BLaER1 treated with 17β-estradiol and CSF1 and Interleukin-3, amounts not matched to agents 10 nM and 100 nM (cell line): ENCODE measurements at regions not wholly inside any gene's neighbourhood (a gene's known extent, or its start where the extent isn't known, plus 50 kb on each side); places are given as distances from the start of the nearest gene placed in this dataset.
A peak's percentile ranks its signal among the peaks of the same experiment; 100 is the strongest.

ENCODE experiments used
- H3K27ac ChIP-seq, 11 experiments: shearing (Covaris generic); formaldehyde crosslinking; 2 replicates each; pipeline ENCODE4 v1.8.1; 2022
- H3K27me3 ChIP-seq, 11 experiments: shearing (Covaris generic); formaldehyde crosslinking; 2 replicates each; pipeline ENCODE4 v1.8.1; 2022
- H3K36me3 ChIP-seq, 11 experiments: shearing (Covaris generic); formaldehyde crosslinking; 2 replicates each; pipeline ENCODE4 v1.8.1; 2022
- H3K4me1 ChIP-seq, 10 experiments: shearing (Covaris generic); formaldehyde crosslinking; 2 replicates each; pipeline ENCODE4 v1.8.1; 2022
- H3K4me2 ChIP-seq, 11 experiments: shearing (Covaris generic); formaldehyde crosslinking; 2 replicates each; pipeline ENCODE4 v1.8.1; 2022
- H3K4me3 ChIP-seq, 10 experiments: shearing (Covaris generic); formaldehyde crosslinking; 2 replicates each; pipeline ENCODE4 v1.8.1; 2022
- H3K9ac ChIP-seq, 11 experiments: shearing (Covaris generic); formaldehyde crosslinking; 2 replicates each; pipeline ENCODE4 v1.8.1; 2022
- H3K9me3 ChIP-seq, 11 experiments: shearing (Covaris generic); formaldehyde crosslinking; replicated peaks in 1 of 11; 2 replicates each; pipeline ENCODE4 v1.8.1; 2022
- H4K20me1 ChIP-seq, 11 experiments: shearing (Covaris generic); formaldehyde crosslinking; 2 replicates each; pipeline ENCODE4 v1.8.1; 2022
- Cebpa-rat ChIP-seq, 11 experiments: shearing (Covaris generic); IDR thresholded peaks; 2 replicates each; pipeline ENCODE4 v1.8.1; 2022

DNA sequence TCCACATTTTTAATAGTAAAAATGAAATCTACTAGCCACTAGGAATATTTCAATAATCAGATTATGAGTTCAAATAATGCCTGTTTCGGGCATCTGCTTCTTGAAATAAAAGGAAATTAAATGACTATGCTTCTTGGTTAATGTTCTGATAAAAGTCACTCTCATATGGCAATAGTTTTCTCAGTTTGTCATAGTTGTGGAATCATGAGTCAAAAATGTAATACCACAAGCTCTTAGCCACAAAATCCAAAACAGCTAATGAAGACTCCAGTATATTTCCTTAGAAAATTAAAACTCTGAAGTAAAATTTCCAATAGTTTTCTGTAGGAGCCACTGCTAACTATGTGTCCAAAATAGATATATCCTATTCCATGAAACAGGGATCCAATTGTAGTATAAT, 676.3 kb upstream of the CDH8 start:
- H3K4me1 ChIP-seq, result no peaks in the 10 kb centered on the region
- no peaks in the 10 kb centered on the region for H3K36me3 ChIP-seq
- H3K4me3 ChIP-seq, result no peak overlapping the region
- H3K9ac ChIP-seq, result no peak overlapping the region
- peaks cover 0 to 3% (median 0%) of the 10 kb centered on the region in 11 experiments; a peak in 1 of 22 replicates for H3K9me3 ChIP-seq
- H3K4me2 ChIP-seq, result no peak overlapping the region
- H4K20me1 ChIP-seq, result no peaks in the 10 kb centered on the region
- no peaks in the 10 kb centered on the region for H3K27me3 ChIP-seq
- H3K27ac ChIP-seq, result no peak overlapping the region
- TF ChIP-seq Cebpa-rat (IDR thresholded peaks at IDR 0.05), result no peak

GRCh38 chr16:62711797-62712196, 675.6 kb upstream of the CDH8 start:
- H3K4me1 ChIP-seq, result no peaks in the 10 kb centered on the region
- H3K27me3 ChIP-seq, result no peaks in the 10 kb centered on the region
- H3K4me3 ChIP-seq, result no peak overlapping the region
- TF ChIP-seq Cebpa-rat (IDR thresholded peaks at IDR 0.05), result no peak
- no peak overlapping the region for H3K9ac ChIP-seq
- H3K36me3 ChIP-seq, result no peaks in the 10 kb centered on the region
- H3K27ac ChIP-seq, result no peak overlapping the region
- H3K9me3 ChIP-seq, result peaks cover 0 to 3% (median 0%) of the 10 kb centered on the region in 11 experiments; a peak in 1 of 22 replicates
- no peaks in the 10 kb centered on the region for H4K20me1 ChIP-seq
- H3K4me2 ChIP-seq, result no peak overlapping the region

DNA sequence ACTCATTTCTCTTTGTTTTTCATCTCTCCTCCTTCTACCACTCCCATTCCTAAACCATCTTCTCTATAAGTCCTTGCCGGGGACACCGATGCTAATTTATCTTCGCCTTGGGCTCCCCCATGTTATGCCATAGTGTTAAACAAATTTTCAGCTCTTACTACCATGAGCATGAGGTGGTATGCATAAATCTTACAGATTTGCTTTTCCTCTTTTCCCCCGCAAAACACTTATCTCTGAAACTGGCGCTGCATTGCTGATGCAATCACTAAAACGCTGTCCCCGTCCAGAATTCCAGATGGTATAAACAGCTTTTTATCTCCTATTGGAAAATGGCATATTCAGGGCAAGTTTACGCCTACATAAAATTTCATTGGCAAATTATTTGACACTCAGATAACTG, 673.6 kb upstream of the CDH8 start:
- Histone ChIP-seq H3K27me3 (no peaks in the 10 kb centered on the region), H3K4me2 (no peak overlapping the region), H3K36me3 (no peaks in the 10 kb centered on the region), H3K27ac (no peak overlapping the region), H4K20me1 (no peaks in the 10 kb centered on the region), H3K9ac (no peak overlapping the region), H3K9me3 (peaks cover 0 to 3% (median 0%) of the 10 kb centered on the region in 11 experiments; a peak in 1 of 22 replicates), H3K4me1 (no peaks in the 10 kb centered on the region), H3K4me3 (no peak overlapping the region)
- no peak for TF ChIP-seq Cebpa-rat (IDR thresholded peaks at IDR 0.05)

DNA sequence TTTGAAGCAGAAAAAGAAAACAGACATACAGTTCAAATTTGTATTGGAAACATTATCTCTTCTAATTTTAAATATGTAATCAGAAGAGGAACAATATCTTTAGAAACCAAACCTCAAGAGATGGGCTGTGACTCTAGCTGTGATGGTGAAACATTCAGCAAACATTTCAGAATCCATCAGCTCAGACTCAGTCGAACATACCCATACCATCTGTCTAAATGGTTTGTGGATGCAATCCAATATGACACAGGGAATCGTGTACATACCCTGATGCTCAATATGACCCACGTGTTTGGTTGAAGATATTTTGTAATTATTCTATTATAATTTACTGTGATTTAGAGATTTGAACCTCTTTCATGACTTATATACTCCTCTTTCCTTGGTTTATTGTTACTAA, 665.2 kb upstream of the CDH8 start:
- no peak overlapping the region for H3K4me2 ChIP-seq
- H3K9me3 ChIP-seq, result no peaks in the 10 kb centered on the region; a peak in 1 of 22 replicates
- no peak for TF ChIP-seq Cebpa-rat (IDR thresholded peaks at IDR 0.05)
- H3K27me3 ChIP-seq, result no peaks in the 10 kb centered on the region
- H3K9ac ChIP-seq, result no peak overlapping the region
- H3K27ac ChIP-seq, result no peak overlapping the region
- no peaks in the 10 kb centered on the region for H3K4me1 ChIP-seq
- H3K36me3 ChIP-seq, result no peaks in the 10 kb centered on the region
- no peak overlapping the region for H3K4me3 ChIP-seq
- no peaks in the 10 kb centered on the region for H4K20me1 ChIP-seq

DNA sequence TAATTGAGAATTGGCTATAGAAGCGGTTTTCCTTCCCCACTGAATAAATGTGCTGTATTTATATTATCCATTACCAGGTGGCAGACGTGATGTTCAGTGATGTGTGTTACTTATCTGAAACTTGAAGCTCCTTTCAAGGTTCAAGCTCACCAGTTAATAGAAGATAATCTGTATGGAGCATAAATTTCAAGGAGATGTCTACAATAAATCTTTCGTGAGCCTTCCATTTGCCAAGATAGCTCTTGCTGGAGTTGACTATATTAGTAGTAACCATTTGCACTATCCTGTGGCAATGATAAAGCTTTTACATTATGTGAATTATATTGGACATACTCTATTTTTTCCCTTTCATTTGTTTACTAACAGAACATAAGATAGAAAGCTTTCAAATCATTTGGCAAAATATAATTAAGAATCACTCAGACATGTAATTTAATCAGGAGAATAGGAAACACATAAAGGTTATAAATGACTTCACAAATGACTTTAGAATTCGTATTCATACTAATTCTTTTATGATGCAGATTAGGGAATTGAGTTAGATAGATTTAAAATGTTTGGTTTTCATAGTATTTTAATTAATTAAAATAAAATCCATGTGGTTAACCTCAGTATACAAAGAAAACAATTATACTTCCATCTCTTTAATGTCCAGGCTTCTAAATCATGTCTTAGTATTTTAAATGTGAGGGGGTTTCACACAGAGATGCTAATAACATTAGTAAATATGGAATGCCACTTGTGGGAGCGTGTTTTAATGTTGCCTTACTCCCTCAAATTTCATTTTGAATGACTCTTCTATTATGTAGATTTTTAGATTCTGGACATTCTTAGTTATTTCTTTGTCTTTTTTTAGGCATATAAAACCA, 664.4 kb upstream of the CDH8 start:
- H3K9me3 ChIP-seq, result no peaks in the 10 kb centered on the region; a peak in 1 of 22 replicates
- no peak for TF ChIP-seq Cebpa-rat (IDR thresholded peaks at IDR 0.05)
- H4K20me1 ChIP-seq, result no peaks in the 10 kb centered on the region
- H3K36me3 ChIP-seq, result no peaks in the 10 kb centered on the region
- H3K9ac ChIP-seq, result no peak overlapping the region
- H3K27me3 ChIP-seq, result no peaks in the 10 kb centered on the region
- no peak overlapping the region for H3K4me2 ChIP-seq
- no peak overlapping the region for H3K27ac ChIP-seq
- no peak overlapping the region for H3K4me3 ChIP-seq
- H3K4me1 ChIP-seq, result no peaks in the 10 kb centered on the region

- Histone ChIP-seq H3K27ac (no peak overlapping the region), H3K4me2 (peak overlapping the region in 2 of 11 experiments; percentile 23 to 46; a peak in 3 of 22 replicates), H3K4me1 (peaks cover 0 to 15% (median 0%) of the 10 kb centered on the region in 10 experiments; a peak in 8 of 20 replicates), H3K36me3 (no peaks in the 10 kb centered on the region), H3K4me3 (no peak overlapping the region), H4K20me1 (no peaks in the 10 kb centered on the region), H3K9me3 (peaks cover 26 to 43% (median 29%) of the 10 kb centered on the region in 11 experiments), H3K27me3 (no peaks in the 10 kb centered on the region), H3K9ac (no peak overlapping the region)
- TF ChIP-seq Cebpa-rat (IDR thresholded peaks at IDR 0.05), result no peak
Measured at GRCh38 chr16:62692685-62693084, 656.4 kb upstream of the CDH8 start.

GRCh38 chr16:62681819-62682218, 645.6 kb upstream of the CDH8 start:
- Histone ChIP-seq H4K20me1 (no peaks in the 10 kb centered on the region), H3K9me3 (peaks cover 45 to 70% (median 53%) of the 10 kb centered on the region in 11 experiments), H3K4me1 (no peaks in the 10 kb centered on the region), H3K36me3 (no peaks in the 10 kb centered on the region), H3K9ac (no peak overlapping the region), H3K27ac (no peak overlapping the region), H3K4me3 (no peak overlapping the region), H3K4me2 (no peak overlapping the region), H3K27me3 (no peaks in the 10 kb centered on the region)
- no peak for TF ChIP-seq Cebpa-rat (IDR thresholded peaks at IDR 0.05)

DNA sequence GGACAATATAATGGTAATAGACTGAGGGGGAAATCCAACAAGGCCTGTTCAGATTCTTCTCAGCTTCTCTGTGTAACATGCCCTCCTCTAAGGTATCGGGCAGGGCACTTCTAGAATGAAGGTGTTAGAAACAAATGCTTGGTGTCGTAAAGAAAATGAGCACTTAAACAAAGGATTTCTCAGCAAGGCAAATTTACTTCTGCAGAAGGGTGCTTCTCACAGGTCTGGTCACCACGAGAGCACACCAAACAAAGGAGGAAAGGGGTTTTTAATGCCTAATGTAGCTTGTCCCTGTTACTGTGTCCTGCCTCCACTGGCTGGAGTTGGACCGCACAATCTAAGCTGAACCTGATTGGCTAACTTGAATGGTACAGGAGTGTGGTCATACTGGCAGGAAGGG, 642.6 kb upstream of the CDH8 start:
- TF ChIP-seq Cebpa-rat (IDR thresholded peaks at IDR 0.05), result no peak
- Histone ChIP-seq H3K27ac (no peak overlapping the region), H3K4me2 (no peak overlapping the region)

GRCh38 chr16:62676306-62676705, 640.1 kb upstream of the CDH8 start:
- Histone ChIP-seq H3K4me1 (no peaks in the 10 kb centered on the region), H3K9me3 (peaks cover 31 to 59% (median 37%) of the 10 kb centered on the region in 11 experiments), H3K27ac (no peak overlapping the region), H4K20me1 (no peaks in the 10 kb centered on the region), H3K4me3 (no peak overlapping the region), H3K4me2 (no peak overlapping the region), H3K27me3 (no peaks in the 10 kb centered on the region), H3K36me3 (no peaks in the 10 kb centered on the region), H3K9ac (no peak overlapping the region)
- TF ChIP-seq Cebpa-rat (IDR thresholded peaks at IDR 0.05), result no peak

More for the DNA sequence above, 642.6 kb upstream of the CDH8 start:
- H3K4me3 ChIP-seq, result no peak overlapping the region
- H4K20me1 ChIP-seq, result no peaks in the 10 kb centered on the region
- no peaks in the 10 kb centered on the region for H3K4me1 ChIP-seq
- H3K27me3 ChIP-seq, result no peaks in the 10 kb centered on the region
- H3K36me3 ChIP-seq, result no peaks in the 10 kb centered on the region
- H3K9ac ChIP-seq, result no peak overlapping the region
- H3K9me3 ChIP-seq, result peaks cover 37 to 67% (median 44%) of the 10 kb centered on the region in 11 experiments

- peaks cover 0 to 27% (median 0%) of the 10 kb centered on the region in 10 experiments; a peak in 3 of 20 replicates for H3K4me1 ChIP-seq
- H3K4me2 ChIP-seq, result peak overlapping the region in 2 of 11 experiments; percentile 8 to 31; a peak in 4 of 22 replicates
- no peak overlapping the region for H3K27ac ChIP-seq
- H3K36me3 ChIP-seq, result no peaks in the 10 kb centered on the region
- H3K9me3 ChIP-seq, result peaks cover 0 to 6% (median 0%) of the 10 kb centered on the region in 11 experiments; a peak in 2 of 22 replicates
- no peaks in the 10 kb centered on the region for H3K27me3 ChIP-seq
- H3K9ac ChIP-seq, result no peak overlapping the region
- H4K20me1 ChIP-seq, result no peaks in the 10 kb centered on the region
- TF ChIP-seq Cebpa-rat (IDR thresholded peaks at IDR 0.05), result no peak
- no peak overlapping the region for H3K4me3 ChIP-seq
Measured at GRCh38 chr16:62665269-62665668, 629.0 kb upstream of the CDH8 start.
